IMR-90 (cell line): ENCODE measurements at regions not wholly inside any gene's neighbourhood (a gene's known extent, or its start where the extent isn't known, plus 50 kb on each side); places are given as distances from the start of the nearest gene placed in this dataset.

Experiments used
- ATAC-seq: fragments of 200-7000 bp; cut with Tn5 transposase; 2 replicates; pipeline ENCODE4 v1.9.1; 2020; ENCODE audit warnings: low read depth, mild to moderate bottlenecking, moderate library complexity
- BruUV-seq: library from RNA; stranded (reverse); fragments of 400-500 nt; replicated peaks from 2 replicates; lab custom pipeline; 2021; lab: Mats Ljungman, UMichigan
- CTCF ChIA-PET: fragments of 300-600 bp; formaldehyde crosslinking; extraction: SDS; loops from one replicate; lab custom pipeline; 2021; ENCODE audit warnings: antibody characterized with exemption; lab: Yijun Ruan, JAX
- POLR2A ChIA-PET: fragments of 300-600 bp; sonication (Branson Sonifier 250); formaldehyde crosslinking; loops from one replicate; lab custom pipeline; 2022; ENCODE audit warnings: antibody characterized with exemption; ENCODE audit not compliant: unreplicated experiment; lab: Charles Lee
- DNase-seq: peaks from one replicate; pipeline ENCODE4 v3.0.0; 2013
- H2AFZ ChIP-seq: replicated peaks from 2 replicates; pipeline ENCODE3; 2013; ENCODE audit warnings: low read length, mild to moderate bottlenecking; ENCODE audit not compliant: poor library complexity
- H2AK5ac ChIP-seq: 2 replicates; pipeline ENCODE4 v1.6.1; 2013; ENCODE audit warnings: low read depth, low read length, inconsistent platforms
- H2AK9ac ChIP-seq: replicated peaks from 2 replicates; pipeline ENCODE3; 2013; ENCODE audit warnings: mild to moderate bottlenecking, low read depth, low read length, moderate library complexity; ENCODE audit not compliant: poor library complexity
- H2BK120ac ChIP-seq: 2 replicates; pipeline ENCODE4 v1.6.1; 2013; ENCODE audit warnings: low read depth, low read length, inconsistent platforms
- H2BK15ac ChIP-seq: 3 replicates; pipeline ENCODE4 v1.6.1; 2013; ENCODE audit warnings: low read depth, low read length, inconsistent platforms
- H2BK20ac ChIP-seq: 2 replicates; pipeline ENCODE4 v1.6.1; 2013; ENCODE audit warnings: low read depth, mild to moderate bottlenecking, inconsistent platforms, low read length, moderate library complexity
- H2BK5ac ChIP-seq: 2 replicates; pipeline ENCODE4 v1.6.1; 2013; ENCODE audit warnings: mild to moderate bottlenecking, low read depth, low read length, inconsistent platforms; ENCODE audit not compliant: poor library complexity, severe bottlenecking
- H3K14ac ChIP-seq: replicated peaks from 2 replicates; pipeline ENCODE4 v1.6.1; 2013; ENCODE audit warnings: low read depth, low read length, inconsistent platforms
- H3K18ac ChIP-seq: 2 replicates; pipeline ENCODE4 v1.6.1; 2013; ENCODE audit warnings: low read depth, low read length, control low read depth
- H3K23ac ChIP-seq: 2 replicates; pipeline ENCODE4 v1.6.1; 2013; ENCODE audit warnings: low read depth, low read length, inconsistent platforms
- H3K27ac ChIP-seq: 2 replicates; pipeline ENCODE4 v1.5.1; 2013; ENCODE audit warnings: mild to moderate bottlenecking, control low read depth, low read length; ENCODE audit not compliant: insufficient read depth
- H3K27me3 ChIP-seq: 2 replicates; pipeline ENCODE4 v1.6.1; 2013; ENCODE audit warnings: low read length; ENCODE audit not compliant: control insufficient read depth, insufficient read depth
- H3K36me3 ChIP-seq: 2 replicates; pipeline ENCODE4 v1.6.1; 2013; ENCODE audit warnings: low read length, mixed read lengths; ENCODE audit not compliant: control insufficient read depth, insufficient read depth
- H3K4ac ChIP-seq: 2 replicates; pipeline ENCODE4 v1.6.1; 2013; ENCODE audit warnings: low read depth, low read length, inconsistent platforms
- H3K4me1 ChIP-seq: 2 replicates; pipeline ENCODE4 v1.6.1; 2013; ENCODE audit warnings: low read length, mixed read lengths; ENCODE audit not compliant: control insufficient read depth, insufficient read depth
- H3K4me2 ChIP-seq: 2 replicates; pipeline ENCODE4 v1.6.1; 2013; ENCODE audit warnings: low read depth, mild to moderate bottlenecking, control low read depth, low read length, moderate library complexity
- H3K4me3 ChIP-seq: 2 replicates; pipeline ENCODE4 v1.5.1; 2013; ENCODE audit warnings: low read depth, mild to moderate bottlenecking, control low read depth, low read length, moderate library complexity; ENCODE audit not compliant: insufficient read depth
- H3K56ac ChIP-seq: 2 replicates; pipeline ENCODE4 v1.6.1; 2013; ENCODE audit warnings: low read length, inconsistent platforms; ENCODE audit not compliant: insufficient read depth; ENCODE audit errors: extremely low read depth
- H3K79me1 ChIP-seq, 2 experiments: 2 replicates each; pipeline ENCODE4 v1.6.1; 2013; ENCODE audit warnings: low read length in 2 of 2, inconsistent platforms in 1 of 2, low read depth in 1 of 2
- H3K9ac ChIP-seq: 2 replicates; pipeline ENCODE4 v1.6.1; 2013; ENCODE audit warnings: low read depth, low read length, control low read depth
- H3K9me1 ChIP-seq: 2 replicates; pipeline ENCODE4 v1.6.1; 2013; ENCODE audit warnings: low read length, inconsistent platforms; ENCODE audit not compliant: insufficient read depth
- H3K9me3 ChIP-seq: 2 replicates; pipeline ENCODE4 v1.6.1; 2013; ENCODE audit warnings: low read length; ENCODE audit not compliant: control insufficient read depth, insufficient read depth
- H4K20me1 ChIP-seq: 2 replicates; pipeline ENCODE4 v1.6.1; 2013; ENCODE audit warnings: low read length, inconsistent platforms; ENCODE audit not compliant: insufficient read depth
- H4K5ac ChIP-seq: 2 replicates; pipeline ENCODE4 v1.6.1; 2013; ENCODE audit warnings: mild to moderate bottlenecking, low read depth, low read length, control low read depth
- H4K8ac ChIP-seq, 2 experiments: 2 replicates each; pipeline ENCODE4 v1.6.1; 2013; ENCODE audit warnings: low read depth in 2 of 2, low read length in 2 of 2, control low read depth in 1 of 2, inconsistent platforms in 1 of 2
- H4K91ac ChIP-seq: 2 replicates; pipeline ENCODE4 v1.6.1; 2013; ENCODE audit warnings: low read depth, low read length, inconsistent platforms; ENCODE audit not compliant: insufficient read depth
- MAZ ChIP-seq: IDR thresholded peaks from 2 replicates; pipeline ENCODE4 v1.6.1; 2012; ENCODE audit warnings: low read depth, mild to moderate bottlenecking, low read length, improper control_type of control experiment, moderate library complexity, borderline replicate concordance
- POLR2A ChIP-seq: IDR thresholded peaks from 2 replicates; pipeline ENCODE4 v1.6.1; 2012; ENCODE audit warnings: mild to moderate bottlenecking, low read depth, low read length
- RCOR1 ChIP-seq: IDR thresholded peaks from 2 replicates; pipeline ENCODE4 v1.6.1; 2012; ENCODE audit warnings: mild to moderate bottlenecking, low read length, improper control_type of control experiment; ENCODE audit not compliant: insufficient replicate concordance
- WGBS, 2 experiments: methylation state at CpG; one replicate each; pipeline versions ENCODE4 v1.1.5 to v1.1.7; 2013; ENCODE audit warnings: missing lambda C conversion rate in 2 of 2; ENCODE audit not compliant: insufficient read length in 1 of 2; ENCODE audit errors: extremely low coverage in 2 of 2; 5-methylcytosine and 5-hydroxymethylcytosine counted together
- dilution Hi-C: fragments of 300-500 bp; cut with HindIII; formaldehyde crosslinking; loops from one replicate; pipeline ENCODE4 v1.14.3; 2018; ENCODE audit warnings: low sequenced_read_pairs; ENCODE audit not compliant: unreplicated experiment
- in situ Hi-C: fragments of 300-500 bp; cut with MboI; formaldehyde crosslinking; loops from 3 replicates; pipeline ENCODE4 v1.14.3; 2019; ENCODE audit warnings: low sequenced_read_pairs, inconsistent platforms, mixed read lengths
- intact Hi-C: fragments of 100-400 bp; cut with micrococcal nuclease; formaldehyde crosslinking; loops from 2 replicates; pipeline ENCODE4 v1.10.0; 2022
- TF ChIP-seq, protein P1 (sequence below): fragments of 150-350 bp; IDR thresholded peaks from 2 replicates; pipeline ENCODE4 v1.6.1; 2017; ENCODE audit warnings: mild to moderate bottlenecking, antibody characterized with exemption, low read length, low read depth

DNA sequence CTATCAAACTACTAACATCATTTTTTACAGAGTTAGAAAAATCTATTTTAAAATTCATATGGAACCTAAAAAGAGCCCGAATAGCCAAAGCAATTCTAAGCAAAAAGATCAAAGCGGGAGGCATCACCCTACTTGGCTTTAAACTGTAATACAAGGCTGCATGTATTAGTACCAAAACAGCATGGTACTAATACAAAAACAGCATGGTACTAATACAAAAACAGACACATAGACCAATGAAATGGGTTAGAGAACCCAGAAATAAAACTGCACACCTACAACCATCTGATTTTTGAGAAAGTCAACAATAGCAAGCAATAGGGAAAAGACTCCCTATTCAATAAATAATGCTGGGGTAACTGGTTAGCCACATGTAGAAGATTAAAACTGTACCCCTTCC, 640.7 kb downstream of the IRS1 start:
- TF ChIP-seq MAZ (no peak), POLR2A (no peak), RCOR1 (no peak)
- TF ChIP-seq, protein P1, sequence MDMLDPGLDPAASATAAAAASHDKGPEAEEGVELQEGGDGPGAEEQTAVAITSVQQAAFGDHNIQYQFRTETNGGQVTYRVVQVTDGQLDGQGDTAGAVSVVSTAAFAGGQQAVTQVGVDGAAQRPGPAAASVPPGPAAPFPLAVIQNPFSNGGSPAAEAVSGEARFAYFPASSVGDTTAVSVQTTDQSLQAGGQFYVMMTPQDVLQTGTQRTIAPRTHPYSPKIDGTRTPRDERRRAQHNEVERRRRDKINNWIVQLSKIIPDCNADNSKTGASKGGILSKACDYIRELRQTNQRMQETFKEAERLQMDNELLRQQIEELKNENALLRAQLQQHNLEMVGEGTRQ = no peak
- H4K91ac ChIP-seq = no peak overlapping the region
- no peak overlapping the region for H3K56ac ChIP-seq
- BruUV-seq = no TSS peak
- H2BK15ac ChIP-seq = no peak overlapping the region
- no peak overlapping the region for H3K4ac ChIP-seq
- no peak overlapping the region for H2BK5ac ChIP-seq
- H3K27ac ChIP-seq = no peak overlapping the region
- no peaks in the 10 kb centered on the region for H4K20me1 ChIP-seq
- no peaks in the 10 kb centered on the region for H3K36me3 ChIP-seq
- H3K4me2 ChIP-seq = no peak overlapping the region
- ChIA-PET CTCF (no interaction called here), POLR2A (no interaction called here)
- no peak overlapping the region for H2BK120ac ChIP-seq
- no peak overlapping the region for H3K18ac ChIP-seq
- H2BK20ac ChIP-seq = no peak overlapping the region
- no peak overlapping the region for H3K9ac ChIP-seq
- no peaks in the 10 kb centered on the region for H3K9me1 ChIP-seq
- intact Hi-C loops = no loop called here
- no peak overlapping the region for H4K8ac ChIP-seq
- H3K79me1 ChIP-seq = no peaks in the 10 kb centered on the region
- ATAC-seq (no peak), DNase-seq (no peak)
- H3K27me3 ChIP-seq = no peaks in the 10 kb centered on the region
- H2AFZ ChIP-seq = no peak overlapping the region
- H3K23ac ChIP-seq = no peak overlapping the region
- H3K9me3 ChIP-seq = no peaks in the 10 kb centered on the region
- no peak overlapping the region for H2AK5ac ChIP-seq
- dilution Hi-C loops = no loop called here
- in situ Hi-C loops = no loop called here
- H3K14ac ChIP-seq = no peak overlapping the region
- H4K5ac ChIP-seq = no peak overlapping the region
- H2AK9ac ChIP-seq = no peak overlapping the region
- 100% methylated on average over 1 of the region's 2 CpGs; no CpG with 5 or more reads in 1 of the 2 experiments for WGBS, 2 experiments
- no peaks in the 10 kb centered on the region; the same call in 1 of the 2 replicates for H3K4me1 ChIP-seq
- H3K4me3 ChIP-seq = no peak overlapping the region
